Stimulated activated CD4-positive, alpha-beta T cell treated with anti-CD3 and anti-CD28 coated beads, Interleukin-4, amount 100 ng/mL, for 24 hours (primary cell): ENCODE measurements at regions not wholly inside any gene's neighbourhood (a gene's known extent, or its start where the extent isn't known, plus 50 kb on each side); places are given as distances from the start of the nearest gene placed in this dataset.
A peak's percentile ranks its signal among the peaks of the same experiment; 100 is the strongest.
"Not testable (repeated sequence)": the region's sequence is repeated elsewhere in the genome, so short reads cannot be mapped to it uniquely, and the experiment has no call there.

Experiments used
- DNase-seq: peaks from one replicate; pipeline ENCODE4 v3.0.0-alpha.2; 2020

DNA sequence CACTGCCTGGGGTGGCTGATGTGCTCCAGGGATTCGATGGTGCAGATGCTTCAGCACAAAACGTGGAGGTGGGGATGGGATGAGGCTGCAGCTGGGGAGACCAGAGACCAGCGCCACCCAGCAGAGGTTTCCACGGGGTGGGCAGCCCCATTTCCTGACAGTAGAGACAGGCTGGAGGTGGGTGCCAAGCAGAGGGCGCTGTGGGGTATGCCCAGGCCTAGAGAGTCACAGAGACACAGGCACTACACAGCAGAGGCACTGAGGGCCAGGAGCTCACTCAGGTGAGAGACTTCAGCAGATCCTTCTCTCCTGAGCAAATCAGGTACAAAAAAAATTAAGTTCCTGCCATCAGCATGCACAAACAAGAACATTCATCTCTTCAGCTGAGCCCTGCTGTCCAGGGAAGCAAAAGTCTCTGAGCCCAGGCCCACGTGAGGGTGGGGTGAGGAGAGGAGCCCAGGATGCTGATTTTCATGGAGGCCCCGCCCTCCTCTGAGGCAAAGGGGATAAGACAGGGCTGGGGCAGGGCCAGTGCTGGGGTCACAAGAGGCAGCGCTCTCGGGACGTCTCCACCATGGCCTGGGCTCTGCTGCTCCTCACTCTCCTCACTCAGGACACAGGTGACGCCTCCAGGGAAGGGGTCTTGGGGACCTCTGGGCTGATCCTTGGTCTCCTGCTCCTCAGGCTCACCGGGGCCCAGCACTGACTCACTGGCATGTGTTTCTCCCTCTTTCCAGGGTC lies 53.1 kb downstream of the GGTLC2 start:
- no peak for DNase-seq

DNA sequence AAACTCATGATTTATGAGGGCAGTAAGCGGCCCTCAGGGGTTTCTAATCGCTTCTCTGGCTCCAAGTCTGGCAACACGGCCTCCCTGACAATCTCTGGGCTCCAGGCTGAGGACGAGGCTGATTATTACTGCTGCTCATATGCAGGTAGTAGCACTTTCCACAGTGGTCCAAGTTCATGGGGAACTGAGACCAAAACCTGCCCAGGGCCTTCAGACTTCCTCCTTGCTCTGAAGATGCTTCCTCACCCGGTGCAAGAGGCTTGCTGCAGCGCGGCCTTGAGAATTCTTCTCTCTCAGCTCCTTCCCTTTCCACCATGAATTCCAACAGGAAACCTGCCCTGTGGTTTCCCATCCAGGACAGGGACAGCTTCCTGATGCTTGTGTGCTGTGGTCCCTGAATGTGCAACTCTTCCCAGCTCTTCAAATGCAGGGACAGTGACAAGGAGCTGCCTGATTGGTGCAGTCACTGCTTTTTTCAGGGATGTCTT lies 53.9 kb downstream of the GGTLC2 start:
- DNase-seq = no peak

DNA sequence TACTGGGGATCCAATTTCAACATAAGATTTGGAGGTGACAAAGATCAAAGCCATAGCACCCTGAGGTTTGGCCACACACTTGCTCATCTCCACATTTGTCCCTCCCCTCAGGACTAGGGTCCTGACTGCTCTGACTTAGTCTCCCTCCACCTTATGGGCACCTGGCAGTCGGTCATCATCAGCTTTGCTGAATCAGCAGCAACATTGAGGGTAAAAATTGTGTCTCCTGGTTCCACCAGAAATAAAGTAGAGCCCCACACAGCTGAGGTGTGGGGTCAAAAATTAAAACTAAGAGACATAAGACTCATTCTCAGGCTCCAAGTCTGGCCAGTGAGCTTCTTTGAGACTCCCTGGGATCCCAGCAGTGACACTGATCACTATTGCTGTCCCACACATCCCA lies 56.2 kb downstream of the GGTLC2 start:
- no peak for DNase-seq

GRCh38 chr22:22701557-22701956 lies 57.1 kb downstream of the GGTLC2 start:
- not testable (repeated sequence) for DNase-seq

DNA sequence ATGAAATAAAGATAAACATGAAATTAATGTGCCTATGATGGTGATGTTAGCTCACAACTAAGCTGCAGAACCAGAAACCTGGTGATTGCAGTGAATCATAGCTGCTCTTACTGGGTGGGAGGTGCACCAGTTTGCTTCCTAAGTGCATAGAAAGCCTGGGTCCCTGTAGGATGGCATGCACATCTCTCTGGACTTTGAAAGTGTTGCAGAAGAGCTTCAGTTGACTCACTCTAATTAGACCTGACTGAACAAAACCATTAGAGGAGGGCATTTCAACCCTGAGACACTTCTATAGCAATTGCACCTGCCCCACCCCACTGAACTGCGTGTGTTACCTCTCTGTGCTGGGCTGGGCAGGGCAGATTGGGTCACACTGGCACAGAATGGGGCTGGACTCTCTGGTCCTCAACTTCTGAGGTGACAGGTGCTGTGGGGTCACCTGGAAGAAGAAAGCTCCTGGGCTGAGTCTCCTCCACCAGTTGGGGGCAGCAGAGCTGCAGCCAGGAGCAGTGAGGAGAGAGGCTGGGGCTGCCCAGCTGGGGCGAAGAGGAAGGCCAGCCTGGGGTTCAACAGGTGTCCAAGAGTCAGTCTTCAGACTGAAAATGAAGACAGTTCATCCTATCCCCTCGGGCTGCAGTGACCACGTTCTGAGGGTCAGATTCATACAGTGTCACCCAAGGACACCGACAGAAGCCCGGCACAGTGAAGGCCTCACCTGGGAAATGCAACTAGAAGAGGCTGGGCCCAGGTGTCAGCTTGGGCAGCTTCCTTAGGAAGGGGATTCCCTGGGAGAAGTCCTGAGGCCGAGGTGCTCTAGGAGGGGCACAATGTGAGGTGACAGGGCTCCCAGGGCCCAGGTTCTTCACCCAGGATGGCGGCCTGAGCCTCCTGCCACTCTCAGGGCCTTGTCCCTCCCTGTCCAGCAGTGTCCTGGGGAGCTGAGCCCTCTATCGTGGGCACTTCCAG lies 58.1 kb downstream of the GGTLC2 start:
- DNase-seq = no peak

DNA sequence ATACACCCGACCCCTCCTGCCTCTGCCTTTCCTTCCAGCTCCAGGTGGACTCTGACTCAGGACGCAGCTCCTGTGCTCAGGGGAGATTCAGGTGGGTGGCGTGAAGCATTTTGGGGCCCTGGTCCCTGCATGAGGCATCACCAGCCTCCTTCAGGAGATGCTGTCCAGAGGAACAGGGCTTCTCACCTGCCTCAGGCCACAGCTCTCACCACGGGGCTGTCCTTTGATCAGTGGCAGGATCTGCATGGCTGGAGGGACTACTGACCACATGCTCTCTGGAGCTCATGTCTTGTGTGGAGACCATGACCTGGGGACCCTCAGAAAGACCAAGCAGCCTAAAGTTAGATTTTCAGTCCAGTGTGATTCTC lies 58.8 kb downstream of the GGTLC2 start:
- no peak for DNase-seq

DNA sequence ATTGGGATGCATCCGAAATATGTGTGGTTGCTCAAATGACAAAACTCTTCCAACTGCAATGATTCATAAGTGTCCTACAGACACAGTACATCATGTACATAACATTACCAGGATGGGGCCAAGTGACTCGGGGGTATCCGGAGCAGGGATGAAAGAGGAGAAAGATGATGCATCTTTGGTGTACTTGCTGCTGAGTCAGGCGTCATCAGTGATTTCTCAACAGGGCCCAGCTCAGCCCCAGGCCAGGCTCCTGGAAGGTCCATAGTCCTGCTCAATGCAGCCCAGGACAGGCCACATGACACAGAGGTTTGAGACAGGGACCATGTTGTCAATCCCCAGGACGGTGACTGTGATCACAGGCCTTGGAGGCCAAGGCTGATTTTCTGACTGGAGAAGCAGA lies 59.3 kb downstream of the GGTLC2 start:
- DNase-seq = no peak

GRCh38 chr22:22704156-22704946 lies 59.9 kb downstream of the GGTLC2 start:
- DNase-seq = no peak

DNA sequence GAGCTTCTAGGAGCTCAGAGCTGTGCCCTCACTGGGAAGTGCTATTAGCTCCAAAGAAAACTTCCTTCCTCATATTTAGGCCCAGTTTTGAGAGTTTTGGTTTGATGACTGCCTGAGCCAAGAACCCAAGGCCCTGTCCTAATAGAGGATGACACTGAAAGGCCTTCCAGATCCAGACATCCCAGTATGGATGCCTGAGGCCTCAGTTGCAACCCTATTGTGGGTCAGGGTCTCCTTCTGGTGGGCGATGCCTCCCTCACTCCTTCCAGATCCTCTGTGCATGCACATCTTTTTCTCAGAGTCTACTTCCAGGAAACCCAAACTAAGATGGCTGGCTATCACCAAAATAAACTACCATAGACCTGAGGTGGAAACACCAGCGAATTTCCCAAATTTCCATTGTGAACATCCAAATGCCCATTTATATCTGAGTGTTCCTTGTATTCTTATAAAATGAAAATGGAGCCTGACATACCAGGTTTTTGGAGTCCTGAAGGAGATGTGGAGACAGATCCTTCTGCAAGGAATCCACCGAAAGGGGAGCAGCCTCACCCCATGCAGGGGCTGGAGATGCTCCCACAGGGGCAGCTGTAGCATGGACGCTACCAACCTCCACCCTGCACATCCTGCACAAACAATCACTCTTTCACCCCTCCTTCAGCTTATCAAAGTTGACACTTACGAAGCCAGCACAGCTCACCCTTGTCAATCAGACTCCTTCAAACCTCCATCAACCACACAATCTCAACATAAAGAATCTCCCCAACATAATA lies 61.1 kb downstream of the GGTLC2 start:
- DNase-seq = no peak

GRCh38 chr22:22706253-22706915 lies 62.0 kb downstream of the GGTLC2 start:
- no peak for DNase-seq

- DNase-seq = no peak
Observed at GRCh38 chr22:22709719-22710445, 65.5 kb downstream of the GGTLC2 start.

- peak; percentile 82 for DNase-seq
Observed at GRCh38 chr22:22710719-22711531, 66.5 kb downstream of the GGTLC2 start.

DNA sequence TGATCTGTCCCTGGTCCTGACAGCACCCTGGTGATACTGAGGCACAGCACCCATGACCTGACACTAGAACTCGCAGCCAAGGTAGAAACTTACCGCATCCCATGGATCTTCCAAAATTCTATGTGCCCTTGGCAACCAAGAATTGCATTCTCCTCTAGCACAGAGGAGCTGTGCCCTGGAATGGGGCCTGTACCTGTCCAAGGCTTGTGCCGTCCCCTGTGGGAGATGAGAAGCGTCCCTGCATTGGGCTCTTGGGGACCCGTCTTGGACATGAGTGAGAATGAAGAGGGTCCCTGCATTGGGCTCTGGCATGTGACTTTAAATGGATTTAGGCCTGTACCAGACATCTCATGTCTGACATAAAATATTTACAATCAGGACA lies 67.1 kb downstream of the GGTLC2 start:
- no peak for DNase-seq

DNA sequence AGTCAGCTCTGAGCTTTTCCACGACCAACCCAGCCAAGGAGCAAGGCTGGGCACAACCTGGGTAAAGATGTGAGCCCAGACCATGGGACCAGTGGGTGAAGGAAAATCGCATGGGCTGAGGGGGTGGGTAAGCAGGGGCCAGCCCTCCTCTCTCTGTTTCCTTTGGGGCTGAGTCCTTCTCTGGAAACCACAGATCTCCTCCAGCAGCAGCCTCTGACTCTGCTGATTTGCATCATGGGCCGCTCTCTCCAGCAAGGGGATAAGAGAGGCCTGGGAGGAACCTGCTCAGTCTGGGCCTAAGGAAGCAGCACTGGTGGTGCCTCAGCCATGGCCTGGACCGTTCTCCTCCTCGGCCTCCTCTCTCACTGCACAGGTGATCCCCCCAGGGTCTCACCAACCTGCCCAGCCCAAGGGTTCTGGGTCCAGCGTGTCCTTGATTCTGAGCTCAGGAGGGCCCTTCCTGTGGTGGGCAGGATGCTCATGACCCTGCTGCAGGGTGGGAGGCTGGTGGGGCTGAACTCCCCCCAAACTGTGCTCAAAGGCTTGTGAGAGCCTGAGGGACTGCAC lies 67.8 kb downstream of the GGTLC2 start:
- DNase-seq = no peak

GRCh38 chr22:22712666-22713365 lies 68.4 kb downstream of the GGTLC2 start:
- no peak for DNase-seq

GRCh38 chr22:22713416-22713815 lies 69.0 kb downstream of the GGTLC2 start:
- no peak for DNase-seq

DNA sequence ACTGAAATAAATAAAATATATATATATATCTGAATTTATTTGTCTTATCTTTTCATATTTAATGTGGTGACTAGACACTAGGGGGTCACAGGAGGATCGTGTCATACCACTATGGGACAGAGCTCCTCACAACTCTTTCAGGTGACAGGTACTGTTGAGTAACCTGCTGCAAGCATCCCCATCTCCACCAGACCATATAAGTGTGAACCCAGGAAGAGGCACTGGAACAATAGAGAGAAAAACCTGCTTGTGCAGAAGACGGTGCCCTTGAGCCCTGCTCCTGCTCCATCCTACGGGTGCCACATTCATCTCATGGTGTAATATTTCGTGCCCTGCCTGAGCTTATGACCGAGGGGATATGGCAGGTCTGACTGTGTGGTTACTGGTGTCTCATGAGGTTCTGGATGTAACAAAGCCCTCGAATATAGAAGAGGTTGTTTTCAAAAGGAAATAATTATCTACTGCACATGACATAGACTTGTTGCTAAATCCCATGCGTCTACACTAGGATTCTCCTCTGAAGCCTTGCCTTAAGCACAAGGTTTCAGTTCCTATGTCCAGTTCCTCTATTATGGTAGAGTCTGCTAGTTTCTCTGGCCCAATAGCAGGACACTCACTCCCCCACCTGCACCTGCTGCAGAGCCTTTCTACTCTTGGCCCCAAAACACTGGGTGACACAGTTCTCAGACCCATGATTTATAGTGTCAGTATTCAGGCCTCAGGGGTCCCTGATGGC lies 70.4 kb downstream of the GGTLC2 start:
- no peak for DNase-seq

GRCh38 chr22:22716136-22716665 lies 71.8 kb downstream of the GGTLC2 start:
- no peak for DNase-seq
